ENCODE measurements at regions not wholly inside any gene's neighbourhood (a gene's known extent, or its start where the extent isn't known, plus 50 kb on each side); places are given as distances from the start of the nearest gene placed in this dataset.

DNA sequence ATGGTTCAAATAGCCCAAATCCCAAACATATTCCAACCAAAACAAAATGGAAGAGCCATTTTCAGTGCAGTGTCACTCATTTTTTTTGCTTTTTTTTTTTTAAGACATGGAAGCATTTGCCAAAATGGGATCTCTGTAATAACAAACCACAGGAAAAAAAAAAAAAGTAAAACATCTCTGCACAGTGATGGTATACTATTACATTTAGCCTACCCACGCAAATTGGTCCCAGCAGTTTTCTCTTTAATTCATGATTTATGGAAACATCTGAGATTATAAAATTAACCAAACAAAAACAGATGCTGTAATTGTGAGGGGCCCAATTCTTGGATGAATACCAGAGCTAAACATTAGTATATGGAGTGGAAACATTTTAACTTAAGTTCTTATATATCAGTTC is 566.6 kb downstream of the ZNF608 start:
- TF ChIP-seq, protein P1, sequence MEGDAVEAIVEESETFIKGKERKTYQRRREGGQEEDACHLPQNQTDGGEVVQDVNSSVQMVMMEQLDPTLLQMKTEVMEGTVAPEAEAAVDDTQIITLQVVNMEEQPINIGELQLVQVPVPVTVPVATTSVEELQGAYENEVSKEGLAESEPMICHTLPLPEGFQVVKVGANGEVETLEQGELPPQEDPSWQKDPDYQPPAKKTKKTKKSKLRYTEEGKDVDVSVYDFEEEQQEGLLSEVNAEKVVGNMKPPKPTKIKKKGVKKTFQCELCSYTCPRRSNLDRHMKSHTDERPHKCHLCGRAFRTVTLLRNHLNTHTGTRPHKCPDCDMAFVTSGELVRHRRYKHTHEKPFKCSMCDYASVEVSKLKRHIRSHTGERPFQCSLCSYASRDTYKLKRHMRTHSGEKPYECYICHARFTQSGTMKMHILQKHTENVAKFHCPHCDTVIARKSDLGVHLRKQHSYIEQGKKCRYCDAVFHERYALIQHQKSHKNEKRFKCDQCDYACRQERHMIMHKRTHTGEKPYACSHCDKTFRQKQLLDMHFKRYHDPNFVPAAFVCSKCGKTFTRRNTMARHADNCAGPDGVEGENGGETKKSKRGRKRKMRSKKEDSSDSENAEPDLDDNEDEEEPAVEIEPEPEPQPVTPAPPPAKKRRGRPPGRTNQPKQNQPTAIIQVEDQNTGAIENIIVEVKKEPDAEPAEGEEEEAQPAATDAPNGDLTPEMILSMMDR (conservative IDR thresholded peaks at IDR 0.05; ENCODE audit: low read depth, low read length), result no peak
- TF ChIP-seq EZH2 (IDR thresholded peaks at IDR 0.05; ENCODE audit: borderline replicate concordance, low read depth, low read length, poor library complexity, severe bottlenecking), result no peak
- BruUV-seq (replicated peaks), result no TSS peak
- no peaks in the 10 kb centered on the region for H3K36me3 ChIP-seq (ENCODE audit: insufficient read depth, low read length, poor library complexity, severe bottlenecking)
- H3K4me1 ChIP-seq (ENCODE audit: insufficient read depth, low read length, poor library complexity, severe bottlenecking), result no peaks in the 10 kb centered on the region
- POLR2A ChIA-PET (ENCODE audit: low non-redundant PET), result no interaction called here
- CTCF ChIA-PET, result no interaction called here
- no peak for DNase-seq (ENCODE audit: low spot score)
- intact Hi-C loops (cut with micrococcal nuclease; ENCODE audit: unreplicated experiment), result no loop called here
- H3K27me3 ChIP-seq (replicated peaks; ENCODE audit: insufficient read depth, low read depth, low read length, poor library complexity), result no peaks in the 10 kb centered on the region
- H3K27ac ChIP-seq (ENCODE audit: low read depth, low read length, poor library complexity, severe bottlenecking), result no peak overlapping the region
- no peak overlapping the region for H3K4me3 ChIP-seq (ENCODE audit: low read depth, low read length, poor library complexity, severe bottlenecking)
- H3K9me3 ChIP-seq (ENCODE audit: low read depth, low read length, poor library complexity, severe bottlenecking), result no peaks in the 10 kb centered on the region

DNA sequence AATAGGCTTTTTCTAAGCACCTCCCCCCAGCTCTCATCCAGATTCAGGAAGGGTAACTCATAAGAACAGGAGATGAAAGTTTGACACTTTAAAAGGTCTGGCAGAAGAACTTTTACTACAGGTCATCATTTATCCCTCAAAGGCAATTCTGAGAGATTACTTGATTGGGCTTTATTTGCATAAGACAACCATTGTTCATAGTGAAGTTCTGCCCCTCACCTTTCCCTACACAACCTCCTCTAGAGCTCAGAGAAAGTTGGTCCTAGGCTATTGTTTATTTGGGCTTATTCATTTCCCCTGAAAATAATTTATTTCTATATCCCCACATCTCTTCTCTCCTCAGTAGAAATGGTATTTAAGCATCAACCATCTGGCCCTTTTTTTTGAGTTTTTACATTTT is 568.4 kb downstream of the ZNF608 start:
- no peaks in the 10 kb centered on the region for H3K4me1 ChIP-seq (ENCODE audit: insufficient read depth, low read length, poor library complexity, severe bottlenecking)
- no peak overlapping the region for H3K27ac ChIP-seq (ENCODE audit: low read depth, low read length, poor library complexity, severe bottlenecking)
- H3K36me3 ChIP-seq (ENCODE audit: insufficient read depth, low read length, poor library complexity, severe bottlenecking), result no peaks in the 10 kb centered on the region
- H3K27me3 ChIP-seq (replicated peaks; ENCODE audit: insufficient read depth, low read depth, low read length, poor library complexity), result no peaks in the 10 kb centered on the region
- TF ChIP-seq, protein P1 (conservative IDR thresholded peaks at IDR 0.05; ENCODE audit: low read depth, low read length), result no peak
- no peak for TF ChIP-seq EZH2 (IDR thresholded peaks at IDR 0.05; ENCODE audit: borderline replicate concordance, low read depth, low read length, poor library complexity, severe bottlenecking)
- ChIA-PET POLR2A (ENCODE audit: low non-redundant PET) (no interaction called here), CTCF (no interaction called here)
- H3K9me3 ChIP-seq (ENCODE audit: low read depth, low read length, poor library complexity, severe bottlenecking), result no peaks in the 10 kb centered on the region
- intact Hi-C loops (cut with micrococcal nuclease; ENCODE audit: unreplicated experiment), result no loop called here
- no peak for DNase-seq (ENCODE audit: low spot score)
- no TSS peak for BruUV-seq (replicated peaks)
- no peak overlapping the region for H3K4me3 ChIP-seq (ENCODE audit: low read depth, low read length, poor library complexity, severe bottlenecking)

DNA sequence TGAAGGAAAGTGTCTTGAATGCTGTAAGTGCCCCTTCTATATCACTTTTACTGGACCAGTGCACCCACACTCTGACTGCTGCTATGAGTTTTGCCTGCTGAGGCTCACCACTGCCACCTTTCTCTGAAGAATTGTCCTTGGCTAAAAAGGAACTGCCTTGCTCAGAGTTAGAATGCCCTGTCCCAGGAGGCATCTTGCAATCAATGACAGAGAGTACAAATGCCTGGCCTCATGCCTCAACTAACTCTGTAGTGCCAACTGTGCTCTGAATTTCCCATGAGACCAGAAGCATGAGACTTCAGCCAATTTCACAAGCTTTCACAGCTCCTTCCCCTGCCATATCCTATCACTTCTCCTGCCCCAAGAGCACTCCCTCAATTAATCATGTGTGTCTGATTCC is 569.7 kb downstream of the ZNF608 start:
- Histone ChIP-seq H3K36me3 (ENCODE audit: insufficient read depth, low read length, poor library complexity, severe bottlenecking) (no peaks in the 10 kb centered on the region), H3K4me3 (ENCODE audit: low read depth, low read length, poor library complexity, severe bottlenecking) (no peak overlapping the region), H3K27me3 (replicated peaks; ENCODE audit: insufficient read depth, low read depth, low read length, poor library complexity) (no peaks in the 10 kb centered on the region), H3K9me3 (ENCODE audit: low read depth, low read length, poor library complexity, severe bottlenecking) (no peaks in the 10 kb centered on the region), H3K4me1 (ENCODE audit: insufficient read depth, low read length, poor library complexity, severe bottlenecking) (no peaks in the 10 kb centered on the region), H3K27ac (ENCODE audit: low read depth, low read length, poor library complexity, severe bottlenecking) (no peak overlapping the region)
- ChIA-PET POLR2A (ENCODE audit: low non-redundant PET) (no interaction called here), CTCF (no interaction called here)
- no TSS peak for BruUV-seq (replicated peaks)
- intact Hi-C loops (cut with micrococcal nuclease; ENCODE audit: unreplicated experiment), result no loop called here
- DNase-seq (ENCODE audit: low spot score), result peak; percentile 3
- no peak for TF ChIP-seq EZH2 (IDR thresholded peaks at IDR 0.05; ENCODE audit: borderline replicate concordance, low read depth, low read length, poor library complexity, severe bottlenecking)
- TF ChIP-seq, protein P1 (conservative IDR thresholded peaks at IDR 0.05; ENCODE audit: low read depth, low read length), result no peak
